ENCODE measurements at regions not wholly inside any gene's neighbourhood (a gene's known extent, or its start where the extent isn't known, plus 50 kb on each side); places are given as distances from the start of the nearest gene placed in this dataset.

DNA sequence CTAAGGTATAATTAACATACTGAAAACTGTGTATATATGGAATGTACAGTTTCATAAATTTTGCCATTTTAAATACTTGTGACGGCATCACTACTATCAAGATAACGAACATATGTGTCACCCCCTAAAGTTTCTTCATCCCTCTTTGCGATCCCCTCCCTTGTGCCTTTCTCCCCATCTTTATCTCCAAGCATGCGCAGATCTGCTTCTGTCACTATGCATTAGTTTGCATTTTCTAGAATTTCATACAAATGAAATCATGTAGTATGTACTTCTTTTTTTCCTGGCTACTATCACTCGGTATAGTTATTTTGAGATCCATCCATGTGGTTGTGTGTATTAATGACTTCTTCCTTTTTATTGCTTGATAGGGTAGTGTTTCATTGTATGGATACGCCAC is 154.9 kb downstream of the ZNF648 start:
- intact Hi-C loops (cut with DNase I; ENCODE audit: low total_unique reads), result no loop called here
- Histone ChIP-seq H3K4me1 (no peaks in the 10 kb centered on the region), H3K36me3 (no peaks in the 10 kb centered on the region), H3K27ac (no peak overlapping the region), H3K4me3 (no peak overlapping the region), H3K9me3 (no peaks in the 10 kb centered on the region), H3K27me3 (replicated peaks in 1 of 7) (peaks cover 0 to 16% (median 0%) of the 10 kb centered on the region in 7 donors)
- TF ChIP-seq POLR2A (IDR thresholded peaks at IDR 0.05) (no peak), POLR2AphosphoS5 (IDR thresholded peaks at IDR 0.05) (no peak)
- no peak for DNase-seq
- 88 to 93% (median 92%) methylated on average over 6 of the region's 6 CpGs for WGBS, 5 donors

DNA sequence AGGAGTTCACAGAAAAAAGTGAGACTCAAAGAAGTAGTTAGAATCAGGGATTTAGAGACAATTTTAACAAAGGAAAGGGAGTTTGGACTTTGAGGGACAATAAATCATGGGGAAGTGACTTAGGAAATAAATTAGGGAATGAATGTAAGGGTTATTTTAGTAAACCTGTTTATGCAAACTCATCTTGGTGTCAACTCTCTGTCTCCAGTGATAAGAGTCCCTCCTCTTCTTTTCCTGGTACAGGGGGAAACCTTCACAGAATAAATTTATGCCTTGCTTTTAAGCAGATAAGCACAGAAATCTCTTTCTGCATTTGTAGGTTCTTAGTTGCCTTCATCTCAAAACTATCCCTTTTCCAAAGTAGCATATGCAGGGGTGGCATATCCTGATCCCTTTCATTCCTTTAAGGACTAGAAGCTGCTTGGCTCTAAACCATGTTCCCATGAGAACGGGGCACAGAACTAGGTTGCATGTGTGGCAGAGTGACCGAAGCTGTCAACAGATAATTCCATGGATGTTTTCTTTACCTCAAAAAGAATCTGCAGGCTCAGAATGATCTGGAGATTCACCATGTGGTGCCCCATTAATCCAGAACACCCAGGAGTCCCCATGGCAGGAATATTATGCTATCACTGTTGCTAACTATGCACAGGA is 155.4 kb downstream of the ZNF648 start:
- no peaks in the 10 kb centered on the region for H3K4me1 ChIP-seq
- no peaks in the 10 kb centered on the region for H3K9me3 ChIP-seq
- peaks cover 0 to 12% (median 0%) of the 10 kb centered on the region in 7 donors for H3K27me3 ChIP-seq (replicated peaks in 1 of 7)
- no peak overlapping the region for H3K4me3 ChIP-seq
- no peak overlapping the region for H3K27ac ChIP-seq
- DNase-seq, result no peak
- WGBS, 5 donors, result 85 to 90% (median 87%) methylated on average over 2 of the region's 2 CpGs
- TF ChIP-seq POLR2AphosphoS5 (IDR thresholded peaks at IDR 0.05), result no peak
- H3K36me3 ChIP-seq, result no peaks in the 10 kb centered on the region
- intact Hi-C loops (cut with DNase I; ENCODE audit: low total_unique reads), result no loop called here

DNA sequence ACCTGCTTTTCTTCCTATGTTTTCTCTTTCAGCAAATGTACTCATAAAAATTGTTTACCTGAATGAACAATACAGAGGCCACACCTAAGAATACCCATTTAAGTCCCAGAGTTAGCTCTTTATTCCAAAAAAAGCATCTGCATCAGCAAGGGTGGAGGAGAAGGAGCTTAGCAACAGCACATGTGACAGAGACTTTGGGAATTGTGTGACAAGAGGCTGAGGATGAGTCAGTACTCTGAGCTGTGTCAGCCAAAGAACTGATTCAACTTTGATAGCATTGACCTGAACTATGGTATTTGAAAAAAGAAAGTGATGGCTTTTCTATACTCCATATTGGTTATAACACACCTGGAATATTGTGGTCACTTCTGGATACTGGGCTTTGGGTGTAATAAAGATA is 162.7 kb downstream of the ZNF648 start:
- H3K27ac ChIP-seq, result no peak overlapping the region
- DNase-seq, result no peak
- no peaks in the 10 kb centered on the region for H3K36me3 ChIP-seq
- intact Hi-C loops (cut with DNase I; ENCODE audit: low total_unique reads), result no loop called here
- TF ChIP-seq POLR2A (IDR thresholded peaks at IDR 0.05) (no peak), POLR2AphosphoS5 (IDR thresholded peaks at IDR 0.05) (no peak)
- TF ChIP-seq, protein P1, sequence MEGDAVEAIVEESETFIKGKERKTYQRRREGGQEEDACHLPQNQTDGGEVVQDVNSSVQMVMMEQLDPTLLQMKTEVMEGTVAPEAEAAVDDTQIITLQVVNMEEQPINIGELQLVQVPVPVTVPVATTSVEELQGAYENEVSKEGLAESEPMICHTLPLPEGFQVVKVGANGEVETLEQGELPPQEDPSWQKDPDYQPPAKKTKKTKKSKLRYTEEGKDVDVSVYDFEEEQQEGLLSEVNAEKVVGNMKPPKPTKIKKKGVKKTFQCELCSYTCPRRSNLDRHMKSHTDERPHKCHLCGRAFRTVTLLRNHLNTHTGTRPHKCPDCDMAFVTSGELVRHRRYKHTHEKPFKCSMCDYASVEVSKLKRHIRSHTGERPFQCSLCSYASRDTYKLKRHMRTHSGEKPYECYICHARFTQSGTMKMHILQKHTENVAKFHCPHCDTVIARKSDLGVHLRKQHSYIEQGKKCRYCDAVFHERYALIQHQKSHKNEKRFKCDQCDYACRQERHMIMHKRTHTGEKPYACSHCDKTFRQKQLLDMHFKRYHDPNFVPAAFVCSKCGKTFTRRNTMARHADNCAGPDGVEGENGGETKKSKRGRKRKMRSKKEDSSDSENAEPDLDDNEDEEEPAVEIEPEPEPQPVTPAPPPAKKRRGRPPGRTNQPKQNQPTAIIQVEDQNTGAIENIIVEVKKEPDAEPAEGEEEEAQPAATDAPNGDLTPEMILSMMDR (IDR thresholded peaks at IDR 0.05 in 8 of 11, conservative IDR thresholded peaks at IDR 0.05 in 3 of 11), result no peak
- no peak overlapping the region for H3K4me3 ChIP-seq
- H3K9me3 ChIP-seq, result peaks cover 0 to 3% (median 0%) of the 10 kb centered on the region in 8 donors
- no peaks in the 10 kb centered on the region for H3K4me1 ChIP-seq
- H3K27me3 ChIP-seq (replicated peaks in 1 of 7), result peaks cover 0 to 7% (median 0%) of the 10 kb centered on the region in 7 donors

DNA sequence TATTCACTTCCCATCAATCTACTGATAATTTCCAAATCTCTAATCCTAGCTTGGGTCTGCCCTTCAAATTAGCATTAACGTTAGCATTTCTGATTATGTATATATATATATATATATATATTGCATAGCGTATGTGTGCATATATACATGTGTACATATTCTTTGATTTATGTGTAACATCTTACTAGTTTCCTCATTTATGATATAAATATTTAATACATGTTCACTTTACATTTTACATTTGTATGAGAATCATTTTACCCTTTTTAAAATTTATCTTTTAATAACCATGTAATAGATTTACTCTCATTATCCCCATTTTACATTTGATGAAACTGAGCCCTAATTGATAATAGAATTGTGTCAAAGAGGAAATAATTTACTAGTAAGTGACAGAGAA is 164.7 kb downstream of the ZNF648 start:
- Histone ChIP-seq H3K36me3 (no peaks in the 10 kb centered on the region), H3K9me3 (peaks cover 0 to 14% (median 0%) of the 10 kb centered on the region in 8 donors), H3K4me3 (no peak overlapping the region), H3K27ac (no peak overlapping the region), H3K4me1 (no peaks in the 10 kb centered on the region), H3K27me3 (replicated peaks in 1 of 7) (peaks cover 0 to 7% (median 0%) of the 10 kb centered on the region in 7 donors)
- DNase-seq, result no peak
- WGBS, 5 donors, result 82 to 99% (median 94%) methylated on average over 2 of the region's 2 CpGs
- intact Hi-C loops (cut with DNase I; ENCODE audit: low total_unique reads), result no loop called here
- TF ChIP-seq, protein P1 (IDR thresholded peaks at IDR 0.05 in 8 of 11, conservative IDR thresholded peaks at IDR 0.05 in 3 of 11), result no peak
- no peak for TF ChIP-seq POLR2AphosphoS5 (IDR thresholded peaks at IDR 0.05)
- TF ChIP-seq POLR2A (IDR thresholded peaks at IDR 0.05), result no peak

DNA sequence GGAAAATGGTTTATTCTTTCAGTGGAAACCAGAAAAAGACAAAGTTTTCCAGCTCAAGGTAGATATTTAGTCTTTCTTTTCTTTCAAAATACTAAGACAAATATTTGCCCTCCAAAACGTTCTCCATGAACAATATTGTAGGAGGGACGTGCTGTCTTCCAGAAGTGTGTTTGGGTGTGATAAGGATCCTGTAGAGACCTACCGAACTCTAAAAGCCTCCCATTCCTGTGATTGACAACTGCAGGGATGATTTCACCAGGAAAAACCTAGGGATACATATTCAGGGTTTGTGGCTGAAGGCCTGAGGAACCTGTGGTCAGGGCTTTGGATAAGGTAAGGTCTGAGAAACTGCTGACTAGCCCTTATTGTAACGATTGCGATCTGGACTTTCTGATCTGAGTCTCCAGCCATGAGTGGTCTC is 167.1 kb downstream of the ZNF648 start:
- H3K36me3 ChIP-seq, result no peaks in the 10 kb centered on the region
- no peak overlapping the region for H3K4me3 ChIP-seq
- peaks cover 0 to 19% (median 0%) of the 10 kb centered on the region in 8 donors for H3K9me3 ChIP-seq
- H3K4me1 ChIP-seq, result no peaks in the 10 kb centered on the region
- peaks cover 0 to 7% (median 0%) of the 10 kb centered on the region in 7 donors for H3K27me3 ChIP-seq (replicated peaks in 1 of 7)
- DNase-seq, result no peak
- no peak for TF ChIP-seq POLR2A (IDR thresholded peaks at IDR 0.05)
- no peak for TF ChIP-seq POLR2AphosphoS5 (IDR thresholded peaks at IDR 0.05)
- TF ChIP-seq, protein P1 (IDR thresholded peaks at IDR 0.05 in 8 of 11, conservative IDR thresholded peaks at IDR 0.05 in 3 of 11), result no peak
- 69 to 76% (median 71%) methylated on average over 5 of the region's 5 CpGs for WGBS, 5 donors
- intact Hi-C loops (cut with DNase I; ENCODE audit: low total_unique reads), result no loop called here
- H3K27ac ChIP-seq, result no peak overlapping the region
